ENCODE measurements at regions not wholly inside any gene's neighbourhood (a gene's known extent, or its start where the extent isn't known, plus 50 kb on each side); places are given as distances from the start of the nearest gene placed in this dataset.

DNA sequence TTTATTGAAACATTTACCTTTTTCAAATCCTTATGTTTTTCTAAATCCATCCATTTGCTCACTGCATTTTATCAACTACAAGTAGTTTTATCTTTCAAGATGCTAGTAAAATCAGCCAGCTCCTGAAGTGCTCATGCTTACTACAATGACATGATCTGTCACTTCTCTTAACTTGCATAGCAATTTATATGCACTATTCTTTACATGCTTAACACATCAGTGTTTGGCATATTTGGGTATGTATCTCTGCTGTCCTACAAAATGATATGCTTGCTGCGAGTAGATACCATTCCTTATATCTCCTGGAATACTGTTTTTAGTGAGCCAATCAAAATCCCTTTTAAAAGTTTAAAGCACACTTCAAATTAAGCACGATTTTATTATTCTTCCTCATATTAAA lies 2726.8 kb downstream of the PCDH7 start:
- no peaks in the 10 kb centered on the region for H3K4me1 ChIP-seq
- no peaks in the 10 kb centered on the region for H3K36me3 ChIP-seq
- no peak for DNase-seq (ENCODE audit: extremely low spot score)
- 77% methylated on average over 2 of the region's 2 CpGs for WGBS
- no peak for TF ChIP-seq POLR2A (IDR thresholded peaks at IDR 0.05; ENCODE audit: low read depth)
- no peak for TF ChIP-seq EP300 (IDR thresholded peaks at IDR 0.05)
- TF ChIP-seq, protein P1, sequence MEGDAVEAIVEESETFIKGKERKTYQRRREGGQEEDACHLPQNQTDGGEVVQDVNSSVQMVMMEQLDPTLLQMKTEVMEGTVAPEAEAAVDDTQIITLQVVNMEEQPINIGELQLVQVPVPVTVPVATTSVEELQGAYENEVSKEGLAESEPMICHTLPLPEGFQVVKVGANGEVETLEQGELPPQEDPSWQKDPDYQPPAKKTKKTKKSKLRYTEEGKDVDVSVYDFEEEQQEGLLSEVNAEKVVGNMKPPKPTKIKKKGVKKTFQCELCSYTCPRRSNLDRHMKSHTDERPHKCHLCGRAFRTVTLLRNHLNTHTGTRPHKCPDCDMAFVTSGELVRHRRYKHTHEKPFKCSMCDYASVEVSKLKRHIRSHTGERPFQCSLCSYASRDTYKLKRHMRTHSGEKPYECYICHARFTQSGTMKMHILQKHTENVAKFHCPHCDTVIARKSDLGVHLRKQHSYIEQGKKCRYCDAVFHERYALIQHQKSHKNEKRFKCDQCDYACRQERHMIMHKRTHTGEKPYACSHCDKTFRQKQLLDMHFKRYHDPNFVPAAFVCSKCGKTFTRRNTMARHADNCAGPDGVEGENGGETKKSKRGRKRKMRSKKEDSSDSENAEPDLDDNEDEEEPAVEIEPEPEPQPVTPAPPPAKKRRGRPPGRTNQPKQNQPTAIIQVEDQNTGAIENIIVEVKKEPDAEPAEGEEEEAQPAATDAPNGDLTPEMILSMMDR (IDR thresholded peaks at IDR 0.05), result no peak
- TF ChIP-seq POLR2AphosphoS5 (IDR thresholded peaks at IDR 0.05), result no peak
- H3K27me3 ChIP-seq, result no peaks in the 10 kb centered on the region
- intact Hi-C loops (cut with DNase I), result no loop called here
- no peak overlapping the region for H3K4me3 ChIP-seq
- H3K9me3 ChIP-seq, result no peaks in the 10 kb centered on the region
- no peak overlapping the region for H3K27ac ChIP-seq (replicated peaks in 1 of 4)

DNA sequence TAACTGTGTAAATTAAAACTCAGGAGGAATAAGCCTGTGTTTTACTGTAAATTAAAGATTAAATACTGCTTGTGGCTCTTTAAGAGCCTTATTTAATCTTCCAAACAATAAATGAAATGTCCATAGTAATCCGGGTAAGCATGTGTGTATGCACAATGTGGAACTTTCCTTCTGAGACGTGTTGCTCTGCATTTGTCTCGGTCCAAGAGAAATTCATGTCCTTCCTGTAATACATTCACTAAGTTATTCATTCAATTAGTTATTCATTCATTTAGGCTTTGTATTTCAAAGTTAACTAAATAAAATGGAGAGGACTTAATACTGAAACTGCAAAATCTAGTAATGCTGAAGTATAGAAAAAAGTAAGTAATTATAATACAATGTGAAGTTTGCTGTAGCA lies 2728.8 kb downstream of the PCDH7 start:
- Histone ChIP-seq H3K4me3 (no peak overlapping the region), H3K36me3 (no peaks in the 10 kb centered on the region), H3K4me1 (no peaks in the 10 kb centered on the region), H3K27ac (replicated peaks in 1 of 4) (no peak overlapping the region), H3K9me3 (no peaks in the 10 kb centered on the region), H3K27me3 (no peaks in the 10 kb centered on the region)
- no peak for DNase-seq (ENCODE audit: extremely low spot score)
- intact Hi-C loops (cut with DNase I), result no loop called here
- WGBS, result 84% methylated on average over 3 of the region's 3 CpGs
- TF ChIP-seq EP300 (IDR thresholded peaks at IDR 0.05) (no peak), POLR2AphosphoS5 (IDR thresholded peaks at IDR 0.05) (no peak), POLR2A (IDR thresholded peaks at IDR 0.05; ENCODE audit: low read depth) (no peak)
- TF ChIP-seq, protein P1 (IDR thresholded peaks at IDR 0.05), result no peak

DNA sequence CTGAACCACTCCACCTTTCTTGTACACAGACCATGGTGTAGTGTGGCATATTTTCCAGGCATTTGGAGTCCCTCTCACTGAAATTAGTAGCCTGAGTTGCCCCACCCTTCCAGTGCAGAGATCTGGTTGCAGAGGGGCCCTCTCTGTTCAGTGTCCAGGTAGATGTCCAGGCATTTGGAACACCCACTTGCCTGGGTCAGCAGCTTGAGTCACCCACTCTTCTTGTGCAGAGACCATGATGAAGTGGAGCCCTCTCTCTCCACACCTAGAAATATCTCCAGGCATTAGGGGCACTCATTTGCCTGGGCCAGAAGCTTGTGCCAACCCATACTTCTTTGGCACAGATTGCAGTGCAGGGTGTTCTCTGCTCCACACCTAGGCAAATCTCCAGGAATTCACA lies 2733.3 kb downstream of the PCDH7 start:
- intact Hi-C loops (cut with DNase I), result no loop called here
- Histone ChIP-seq H3K4me1 (no peaks in the 10 kb centered on the region), H3K9me3 (no peaks in the 10 kb centered on the region), H3K27me3 (no peaks in the 10 kb centered on the region), H3K4me3 (no peak overlapping the region), H3K36me3 (no peaks in the 10 kb centered on the region), H3K27ac (replicated peaks in 1 of 4) (no peak overlapping the region)
- TF ChIP-seq POLR2AphosphoS5 (IDR thresholded peaks at IDR 0.05) (no peak), POLR2A (IDR thresholded peaks at IDR 0.05; ENCODE audit: low read depth) (no peak), EP300 (IDR thresholded peaks at IDR 0.05) (no peak)
- TF ChIP-seq, protein P1 (IDR thresholded peaks at IDR 0.05), result no peak
- DNase-seq (ENCODE audit: extremely low spot score), result no peak

DNA sequence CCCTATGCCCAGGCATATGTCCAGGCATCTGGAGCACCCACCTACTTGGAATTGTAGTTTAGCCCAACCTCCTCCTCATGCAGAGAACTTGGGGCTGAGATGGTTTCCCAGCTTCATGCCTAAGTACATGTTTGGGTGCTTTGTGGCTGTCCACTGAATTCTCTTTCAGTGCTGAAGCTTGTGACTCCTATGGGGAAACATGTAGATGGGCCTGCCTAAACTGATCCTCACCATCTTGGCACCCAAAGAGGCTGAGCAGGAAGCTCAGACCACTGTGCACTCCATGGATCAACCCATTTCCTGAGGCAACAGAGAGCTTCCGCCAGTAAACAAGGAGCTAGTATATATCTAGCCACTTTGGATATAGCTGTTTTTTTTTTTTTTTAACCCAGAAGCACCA lies 2733.7 kb downstream of the PCDH7 start:
- Histone ChIP-seq H3K9me3 (no peaks in the 10 kb centered on the region), H3K4me1 (no peaks in the 10 kb centered on the region), H3K27ac (replicated peaks in 1 of 4) (no peak overlapping the region), H3K4me3 (no peak overlapping the region), H3K36me3 (no peaks in the 10 kb centered on the region), H3K27me3 (no peaks in the 10 kb centered on the region)
- intact Hi-C loops (cut with DNase I), result no loop called here
- no peak for DNase-seq (ENCODE audit: extremely low spot score)
- 100% methylated on average over 1 of the region's 1 CpG for WGBS
- TF ChIP-seq POLR2AphosphoS5 (IDR thresholded peaks at IDR 0.05), result no peak
- no peak for TF ChIP-seq POLR2A (IDR thresholded peaks at IDR 0.05; ENCODE audit: low read depth)
- TF ChIP-seq, protein P1 (IDR thresholded peaks at IDR 0.05), result no peak
- no peak for TF ChIP-seq EP300 (IDR thresholded peaks at IDR 0.05)

DNA sequence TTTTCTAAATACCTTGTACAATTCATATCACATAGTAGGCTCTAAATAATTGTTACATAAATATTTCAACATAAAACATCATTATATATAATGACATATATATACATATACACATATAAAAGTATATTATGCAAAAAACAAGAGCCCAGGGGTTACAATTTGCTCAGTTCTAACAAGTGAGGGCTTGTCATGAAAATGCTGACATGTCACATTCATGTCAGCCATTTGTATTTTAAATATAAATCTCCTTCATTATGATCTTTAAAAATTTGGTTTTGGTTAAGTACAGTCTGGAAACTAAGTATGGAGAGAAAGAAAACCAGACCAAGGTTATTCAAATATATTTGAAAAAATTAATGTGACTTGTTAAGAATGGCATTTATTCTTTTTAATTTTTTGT lies 2745.4 kb downstream of the PCDH7 start:
- TF ChIP-seq EP300 (IDR thresholded peaks at IDR 0.05), result no peak
- no peak for TF ChIP-seq POLR2A (IDR thresholded peaks at IDR 0.05; ENCODE audit: low read depth)
- TF ChIP-seq, protein P1 (IDR thresholded peaks at IDR 0.05), result no peak
- no peak for TF ChIP-seq POLR2AphosphoS5 (IDR thresholded peaks at IDR 0.05)
- intact Hi-C loops (cut with DNase I), result no loop called here
- H3K27ac ChIP-seq (replicated peaks in 1 of 4), result no peak overlapping the region
- H3K4me3 ChIP-seq, result no peak overlapping the region
- H3K4me1 ChIP-seq, result no peaks in the 10 kb centered on the region
- no peaks in the 10 kb centered on the region for H3K36me3 ChIP-seq
- H3K9me3 ChIP-seq, result no peaks in the 10 kb centered on the region
- DNase-seq (ENCODE audit: extremely low spot score), result no peak
- H3K27me3 ChIP-seq, result no peaks in the 10 kb centered on the region
